Mucosa of descending colon (tissue), 3 donors: ENCODE measurements at regions not wholly inside any gene's neighbourhood (a gene's known extent, or its start where the extent isn't known, plus 50 kb on each side); places are given as distances from the start of the nearest gene placed in this dataset.

Experiments used
- ATAC-seq: fragments of 200-7000 bp; cut with Tn5 transposase; one replicate; pipeline ENCODE4 v1.9.1; 2020; ENCODE audit warnings: mild to moderate bottlenecking, moderate library complexity
- DNase-seq, 3 donors: peaks; one replicate each; pipeline ENCODE4 v3.0.0-alpha.2; 2020
- H3K36me3 ChIP-seq: fragments of 200-600 bp; one replicate; pipeline ENCODE4 v1.8.0; 2021; ENCODE audit warnings: low read depth, mild to moderate bottlenecking
- H3K4me1 ChIP-seq: fragments of 200-600 bp; one replicate; pipeline ENCODE4 v1.8.0; 2021; ENCODE audit warnings: low read depth, mild to moderate bottlenecking
- H3K4me3 ChIP-seq: fragments of 200-600 bp; one replicate; pipeline ENCODE4 v1.8.0; 2021; ENCODE audit warnings: mild to moderate bottlenecking
- H3K9me3 ChIP-seq: fragments of 200-600 bp; one replicate; pipeline ENCODE4 v1.8.0; 2021; ENCODE audit warnings: mild to moderate bottlenecking
- CTCF ChIP-seq: fragments of 200-600 bp; IDR thresholded peaks from one replicate; pipeline ENCODE4 v1.8.0; 2022; ENCODE audit warnings: antibody characterized with exemption, mild to moderate bottlenecking
- intact Hi-C, 2 donors: fragments of 100-400 bp; cut with DNase I in 1 of 2; cut with micrococcal nuclease in 1 of 2; formaldehyde crosslinking; loops; one replicate each; pipeline versions ENCODE4 v1.11.0 to v1.11.1; 2022; cut with DNase I, micrococcal nuclease
- donor health status: DM: no; HTN: no; CAD: no; lungs with moderate emphysema.
- donor health status: DM: no; HTN: no; CAD: no.
- donor health status: DM: no; HTN: yes; CAD: no.

GRCh38 chr12:34400986-34401658 lies 378.8 kb downstream of the ALG10 start:
- no peaks in the 10 kb centered on the region for H3K36me3 ChIP-seq
- no peaks in the 10 kb centered on the region for H3K4me1 ChIP-seq
- TF ChIP-seq CTCF, result no peak
- no peak for ATAC-seq
- DNase-seq, result peak in 2 of 3 donors; percentile 7 to 40
- intact Hi-C loops, result no loop called here
- no peak overlapping the region for H3K4me3 ChIP-seq
- H3K9me3 ChIP-seq, result peaks cover 100% of the 10 kb centered on the region

DNA sequence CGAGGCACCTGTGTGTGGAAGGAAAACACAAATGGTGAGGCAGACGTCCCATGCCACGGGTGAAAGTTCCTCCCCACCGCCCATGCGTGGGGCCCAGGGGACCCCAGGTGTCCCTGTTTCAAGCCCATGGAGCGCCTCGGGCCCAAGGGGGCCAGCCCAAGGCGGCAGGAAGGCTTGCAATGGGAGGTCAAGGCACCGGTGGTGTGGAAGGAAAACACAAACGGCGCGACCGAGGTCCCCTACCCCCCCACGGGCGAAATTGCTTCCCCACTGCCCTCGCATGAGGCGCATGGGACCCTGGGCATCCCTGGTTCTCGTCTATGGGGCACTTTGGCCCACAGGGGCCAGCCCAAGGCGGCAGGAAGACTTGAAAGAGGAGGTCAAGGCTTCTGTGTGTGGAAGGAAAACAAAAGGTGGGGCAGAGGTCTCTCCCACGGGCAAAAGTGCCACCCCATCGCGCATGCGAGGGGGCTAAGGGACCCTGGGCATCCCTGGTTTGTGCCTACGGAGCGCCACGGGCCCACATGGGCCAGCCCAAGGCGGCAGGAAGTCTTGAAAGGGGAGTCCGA lies 379.4 kb downstream of the ALG10 start:
- intact Hi-C loops, result no loop called here
- Histone ChIP-seq H3K36me3 (no peaks in the 10 kb centered on the region), H3K4me1 (no peaks in the 10 kb centered on the region), H3K4me3 (no peak overlapping the region), H3K9me3 (peaks cover 100% of the 10 kb centered on the region)
- ATAC-seq (no peak), DNase-seq (peak in 2 of 3 donors; percentile 10 to 42)
- TF ChIP-seq CTCF, result no peak

GRCh38 chr12:34402228-34402898 lies 380.1 kb downstream of the ALG10 start:
- peak in 2 of 3 donors; percentile 7 to 24 for DNase-seq
- TF ChIP-seq CTCF, result no peak
- no peak overlapping the region for H3K4me3 ChIP-seq
- peaks cover 100% of the 10 kb centered on the region for H3K9me3 ChIP-seq
- intact Hi-C loops, result no loop called here
- ATAC-seq, result no peak
- H3K4me1 ChIP-seq, result no peaks in the 10 kb centered on the region
- no peaks in the 10 kb centered on the region for H3K36me3 ChIP-seq

GRCh38 chr12:34402899-34403705 lies 380.8 kb downstream of the ALG10 start:
- intact Hi-C loops, result no loop called here
- DNase-seq, result peak in 2 of 3 donors; percentile 7 to 31
- peaks cover 100% of the 10 kb centered on the region for H3K9me3 ChIP-seq

More at GRCh38 chr12:34402899-34403705, 380.8 kb downstream of the ALG10 start:
- ATAC-seq, result no peak
- no peaks in the 10 kb centered on the region for H3K36me3 ChIP-seq
- no peaks in the 10 kb centered on the region for H3K4me1 ChIP-seq
- TF ChIP-seq CTCF, result no peak
- H3K4me3 ChIP-seq, result no peak overlapping the region
